ENCODE measurements at regions not wholly inside any gene's neighbourhood (a gene's known extent, or its start where the extent isn't known, plus 50 kb on each side); places are given as distances from the start of the nearest gene placed in this dataset.

DNA sequence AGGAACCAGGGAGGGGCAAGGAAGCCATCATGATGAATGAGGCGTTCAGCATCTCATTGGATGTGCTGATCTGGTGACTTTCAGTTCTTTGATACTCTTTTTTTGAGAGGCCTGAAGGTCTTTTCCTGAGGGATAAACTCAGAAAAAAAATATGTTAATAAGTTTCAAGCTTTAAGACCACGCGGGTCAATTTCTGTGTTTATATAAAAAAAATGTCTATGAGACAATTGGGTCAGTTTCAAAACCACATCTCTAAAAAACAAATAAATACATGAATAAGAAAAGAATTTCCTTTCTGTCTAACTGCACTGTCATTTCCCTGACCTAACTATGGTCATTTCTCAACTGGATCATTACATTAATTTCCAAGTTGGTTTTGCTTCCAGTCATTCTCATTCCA is 62.6 kb downstream of the TRIML1 start:
- TF ChIP-seq POLR2AphosphoS5 (IDR thresholded peaks at IDR 0.05; ENCODE audit: low read depth, low read length) (no peak), TCF7L2 (IDR thresholded peaks at IDR 0.05; ENCODE audit: low read depth, low read length) (no peak), SIN3A (IDR thresholded peaks at IDR 0.05; ENCODE audit: borderline replicate concordance, insufficient read depth, low read depth, low read length) (no peak)
- TF ChIP-seq, protein P1, sequence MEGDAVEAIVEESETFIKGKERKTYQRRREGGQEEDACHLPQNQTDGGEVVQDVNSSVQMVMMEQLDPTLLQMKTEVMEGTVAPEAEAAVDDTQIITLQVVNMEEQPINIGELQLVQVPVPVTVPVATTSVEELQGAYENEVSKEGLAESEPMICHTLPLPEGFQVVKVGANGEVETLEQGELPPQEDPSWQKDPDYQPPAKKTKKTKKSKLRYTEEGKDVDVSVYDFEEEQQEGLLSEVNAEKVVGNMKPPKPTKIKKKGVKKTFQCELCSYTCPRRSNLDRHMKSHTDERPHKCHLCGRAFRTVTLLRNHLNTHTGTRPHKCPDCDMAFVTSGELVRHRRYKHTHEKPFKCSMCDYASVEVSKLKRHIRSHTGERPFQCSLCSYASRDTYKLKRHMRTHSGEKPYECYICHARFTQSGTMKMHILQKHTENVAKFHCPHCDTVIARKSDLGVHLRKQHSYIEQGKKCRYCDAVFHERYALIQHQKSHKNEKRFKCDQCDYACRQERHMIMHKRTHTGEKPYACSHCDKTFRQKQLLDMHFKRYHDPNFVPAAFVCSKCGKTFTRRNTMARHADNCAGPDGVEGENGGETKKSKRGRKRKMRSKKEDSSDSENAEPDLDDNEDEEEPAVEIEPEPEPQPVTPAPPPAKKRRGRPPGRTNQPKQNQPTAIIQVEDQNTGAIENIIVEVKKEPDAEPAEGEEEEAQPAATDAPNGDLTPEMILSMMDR (IDR thresholded peaks at IDR 0.05), result no peak
- TF ChIP-seq, protein P2, sequence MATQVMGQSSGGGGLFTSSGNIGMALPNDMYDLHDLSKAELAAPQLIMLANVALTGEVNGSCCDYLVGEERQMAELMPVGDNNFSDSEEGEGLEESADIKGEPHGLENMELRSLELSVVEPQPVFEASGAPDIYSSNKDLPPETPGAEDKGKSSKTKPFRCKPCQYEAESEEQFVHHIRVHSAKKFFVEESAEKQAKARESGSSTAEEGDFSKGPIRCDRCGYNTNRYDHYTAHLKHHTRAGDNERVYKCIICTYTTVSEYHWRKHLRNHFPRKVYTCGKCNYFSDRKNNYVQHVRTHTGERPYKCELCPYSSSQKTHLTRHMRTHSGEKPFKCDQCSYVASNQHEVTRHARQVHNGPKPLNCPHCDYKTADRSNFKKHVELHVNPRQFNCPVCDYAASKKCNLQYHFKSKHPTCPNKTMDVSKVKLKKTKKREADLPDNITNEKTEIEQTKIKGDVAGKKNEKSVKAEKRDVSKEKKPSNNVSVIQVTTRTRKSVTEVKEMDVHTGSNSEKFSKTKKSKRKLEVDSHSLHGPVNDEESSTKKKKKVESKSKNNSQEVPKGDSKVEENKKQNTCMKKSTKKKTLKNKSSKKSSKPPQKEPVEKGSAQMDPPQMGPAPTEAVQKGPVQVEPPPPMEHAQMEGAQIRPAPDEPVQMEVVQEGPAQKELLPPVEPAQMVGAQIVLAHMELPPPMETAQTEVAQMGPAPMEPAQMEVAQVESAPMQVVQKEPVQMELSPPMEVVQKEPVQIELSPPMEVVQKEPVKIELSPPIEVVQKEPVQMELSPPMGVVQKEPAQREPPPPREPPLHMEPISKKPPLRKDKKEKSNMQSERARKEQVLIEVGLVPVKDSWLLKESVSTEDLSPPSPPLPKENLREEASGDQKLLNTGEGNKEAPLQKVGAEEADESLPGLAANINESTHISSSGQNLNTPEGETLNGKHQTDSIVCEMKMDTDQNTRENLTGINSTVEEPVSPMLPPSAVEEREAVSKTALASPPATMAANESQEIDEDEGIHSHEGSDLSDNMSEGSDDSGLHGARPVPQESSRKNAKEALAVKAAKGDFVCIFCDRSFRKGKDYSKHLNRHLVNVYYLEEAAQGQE (IDR thresholded peaks at IDR 0.05; ENCODE audit: insufficient read depth in 1 of 2, low read depth in 2 of 2, low read length in 1 of 2), result no peak
- intact Hi-C loops (cut with micrococcal nuclease; ENCODE audit: unreplicated experiment) (no loop called here), in situ Hi-C loops (cut with HindIII; ENCODE audit: low pct_unique_long_range_greater_than_20kb, low sequenced_read_pairs) (no loop called here)
- Histone ChIP-seq H3K27ac (ENCODE audit: low read length) (no peak overlapping the region), H3K27me3 (ENCODE audit: control insufficient read depth, insufficient read depth, low read length) (no peaks in the 10 kb centered on the region), H3K4me3 (ENCODE audit: low read depth in 2 of 2, low read length in 2 of 2) (no peak overlapping the region), H3K4me1 (ENCODE audit: control insufficient read depth, insufficient read depth, low read length) (no peaks in the 10 kb centered on the region), H3K9me3 (ENCODE audit: control insufficient read depth, insufficient read depth, low read depth, low read length) (no peaks in the 10 kb centered on the region), H3K36me3 (ENCODE audit: control insufficient read depth, insufficient read depth, low read length) (no peaks in the 10 kb centered on the region)
- DNase-seq (ENCODE audit: low read depth, low spot score), result no peak
- ATAC-seq, result no peak
- ChIA-PET POLR2A (no interaction called here), CTCF (no interaction called here)
- BruUV-seq (replicated peaks), result no TSS peak

DNA sequence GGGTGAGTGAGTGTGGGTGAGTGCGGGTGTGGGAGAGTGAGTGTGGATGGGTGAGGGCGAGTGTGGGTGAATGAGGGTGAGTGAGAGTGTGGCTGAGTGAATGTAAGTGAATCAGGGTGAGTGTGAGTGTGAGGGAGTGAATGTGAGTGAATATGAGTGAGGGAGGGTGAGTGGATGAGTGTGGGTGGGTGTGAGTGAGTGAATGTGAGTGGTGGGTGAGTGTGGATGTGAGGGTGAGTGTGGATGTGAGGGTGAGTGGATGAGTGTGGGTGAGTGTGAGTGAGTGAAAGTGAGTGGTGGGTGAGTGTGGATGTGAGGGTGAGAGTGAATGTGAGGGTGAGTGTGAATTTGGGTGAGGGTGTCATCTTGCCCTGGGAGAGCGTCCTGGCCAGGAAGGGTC is 67.5 kb downstream of the TRIML1 start:
- Histone ChIP-seq H3K4me1 (ENCODE audit: control insufficient read depth, insufficient read depth, low read length) (no peaks in the 10 kb centered on the region), H3K36me3 (ENCODE audit: control insufficient read depth, insufficient read depth, low read length) (no peaks in the 10 kb centered on the region), H3K4me3 (ENCODE audit: low read depth in 2 of 2, low read length in 2 of 2) (no peak overlapping the region), H3K27ac (ENCODE audit: low read length) (no peak overlapping the region), H3K9me3 (ENCODE audit: control insufficient read depth, insufficient read depth, low read depth, low read length) (no peaks in the 10 kb centered on the region), H3K27me3 (ENCODE audit: control insufficient read depth, insufficient read depth, low read length) (no peaks in the 10 kb centered on the region)
- no peak for DNase-seq (ENCODE audit: low read depth, low spot score)
- intact Hi-C loops (cut with micrococcal nuclease; ENCODE audit: unreplicated experiment) (no loop called here), in situ Hi-C loops (cut with HindIII; ENCODE audit: low pct_unique_long_range_greater_than_20kb, low sequenced_read_pairs) (no loop called here)
- no peak for ATAC-seq
- TF ChIP-seq TCF7L2 (IDR thresholded peaks at IDR 0.05; ENCODE audit: low read depth, low read length) (no peak), POLR2AphosphoS5 (IDR thresholded peaks at IDR 0.05; ENCODE audit: low read depth, low read length) (no peak), SIN3A (IDR thresholded peaks at IDR 0.05; ENCODE audit: borderline replicate concordance, insufficient read depth, low read depth, low read length) (no peak)
- TF ChIP-seq, protein P1 (IDR thresholded peaks at IDR 0.05), result no peak
- TF ChIP-seq, protein P2 (IDR thresholded peaks at IDR 0.05; ENCODE audit: insufficient read depth in 1 of 2, low read depth in 2 of 2, low read length in 1 of 2), result no peak
- BruUV-seq (replicated peaks), result no TSS peak
- ChIA-PET CTCF (no interaction called here), POLR2A (no interaction called here)
